Astrocyte of the cerebellum (primary cell): ENCODE measurements at regions not wholly inside any gene's neighbourhood (a gene's known extent, or its start where the extent isn't known, plus 50 kb on each side); places are given as distances from the start of the nearest gene placed in this dataset.

Source experiments
- DNase-seq: peaks from one replicate; pipeline ENCODE4 v3.0.0-alpha.2; 2011; ENCODE audit warnings: low read depth
- H3K4me3 ChIP-seq: 2 replicates; pipeline ENCODE4 v1.5.1; 2011; ENCODE audit warnings: mild to moderate bottlenecking, low read depth, low read length, moderate library complexity
- in situ Hi-C: cut with HindIII; loops from 2 replicates; pipeline ENCODE4 v1.10.0; 2017; ENCODE audit warnings: low sequenced_read_pairs
- TF ChIP-seq, protein P1 (sequence below): IDR thresholded peaks from 2 replicates; pipeline ENCODE4 v1.5.1; 2012; ENCODE audit warnings: low read length, low read depth, moderate library complexity, mild to moderate bottlenecking; ENCODE audit errors: missing control alignments

DNA sequence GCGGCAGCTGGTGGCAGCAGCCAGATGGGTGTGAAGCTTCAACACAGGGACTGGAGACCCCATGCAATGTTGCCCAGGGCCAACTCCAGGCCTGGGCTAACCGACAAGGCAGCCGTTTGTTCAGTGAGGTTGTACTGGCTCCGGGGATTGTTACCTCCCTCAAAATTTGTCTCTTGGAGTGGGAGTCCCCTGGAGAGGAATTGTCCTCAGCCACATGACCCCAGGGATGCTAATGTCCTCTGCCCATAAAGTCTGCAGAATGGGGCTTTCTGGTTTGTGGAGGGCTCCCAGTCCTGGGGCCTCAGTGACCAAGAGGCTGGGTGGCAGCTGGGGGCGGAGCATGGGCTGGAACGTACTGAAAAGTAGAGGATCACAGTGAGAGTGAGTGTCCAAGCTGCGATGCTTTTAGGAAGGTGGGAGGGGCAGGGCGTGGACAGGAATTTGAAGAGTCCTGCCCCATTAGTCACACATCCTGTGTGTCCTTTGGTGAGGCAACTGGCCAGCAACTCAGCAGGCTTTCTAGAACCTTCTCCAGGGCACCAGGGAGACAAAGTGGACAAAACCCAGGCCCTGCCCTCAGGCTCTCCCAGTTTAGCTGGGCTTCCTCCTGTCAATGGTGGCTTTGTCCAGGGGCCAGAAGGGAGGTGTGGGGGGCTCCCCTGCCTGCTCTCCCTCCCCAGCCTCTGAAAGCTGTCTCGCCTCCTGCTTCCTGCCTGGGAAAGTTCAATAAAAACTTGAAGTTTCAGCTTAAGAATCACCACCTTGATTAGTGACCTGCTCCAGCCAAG, 114.0 kb downstream of the NSG2 start:
- in situ Hi-C loops: no loop called here
- DNase-seq: no peak
- TF ChIP-seq, protein P1, sequence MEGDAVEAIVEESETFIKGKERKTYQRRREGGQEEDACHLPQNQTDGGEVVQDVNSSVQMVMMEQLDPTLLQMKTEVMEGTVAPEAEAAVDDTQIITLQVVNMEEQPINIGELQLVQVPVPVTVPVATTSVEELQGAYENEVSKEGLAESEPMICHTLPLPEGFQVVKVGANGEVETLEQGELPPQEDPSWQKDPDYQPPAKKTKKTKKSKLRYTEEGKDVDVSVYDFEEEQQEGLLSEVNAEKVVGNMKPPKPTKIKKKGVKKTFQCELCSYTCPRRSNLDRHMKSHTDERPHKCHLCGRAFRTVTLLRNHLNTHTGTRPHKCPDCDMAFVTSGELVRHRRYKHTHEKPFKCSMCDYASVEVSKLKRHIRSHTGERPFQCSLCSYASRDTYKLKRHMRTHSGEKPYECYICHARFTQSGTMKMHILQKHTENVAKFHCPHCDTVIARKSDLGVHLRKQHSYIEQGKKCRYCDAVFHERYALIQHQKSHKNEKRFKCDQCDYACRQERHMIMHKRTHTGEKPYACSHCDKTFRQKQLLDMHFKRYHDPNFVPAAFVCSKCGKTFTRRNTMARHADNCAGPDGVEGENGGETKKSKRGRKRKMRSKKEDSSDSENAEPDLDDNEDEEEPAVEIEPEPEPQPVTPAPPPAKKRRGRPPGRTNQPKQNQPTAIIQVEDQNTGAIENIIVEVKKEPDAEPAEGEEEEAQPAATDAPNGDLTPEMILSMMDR: no peak
- no peak overlapping the region for H3K4me3 ChIP-seq

GRCh38 chr5:174165406-174165805, 119.9 kb downstream of the NSG2 start:
- no peak overlapping the region for H3K4me3 ChIP-seq
- TF ChIP-seq, protein P1: no peak
- no peak for DNase-seq
- in situ Hi-C loops: no loop called here

DNA sequence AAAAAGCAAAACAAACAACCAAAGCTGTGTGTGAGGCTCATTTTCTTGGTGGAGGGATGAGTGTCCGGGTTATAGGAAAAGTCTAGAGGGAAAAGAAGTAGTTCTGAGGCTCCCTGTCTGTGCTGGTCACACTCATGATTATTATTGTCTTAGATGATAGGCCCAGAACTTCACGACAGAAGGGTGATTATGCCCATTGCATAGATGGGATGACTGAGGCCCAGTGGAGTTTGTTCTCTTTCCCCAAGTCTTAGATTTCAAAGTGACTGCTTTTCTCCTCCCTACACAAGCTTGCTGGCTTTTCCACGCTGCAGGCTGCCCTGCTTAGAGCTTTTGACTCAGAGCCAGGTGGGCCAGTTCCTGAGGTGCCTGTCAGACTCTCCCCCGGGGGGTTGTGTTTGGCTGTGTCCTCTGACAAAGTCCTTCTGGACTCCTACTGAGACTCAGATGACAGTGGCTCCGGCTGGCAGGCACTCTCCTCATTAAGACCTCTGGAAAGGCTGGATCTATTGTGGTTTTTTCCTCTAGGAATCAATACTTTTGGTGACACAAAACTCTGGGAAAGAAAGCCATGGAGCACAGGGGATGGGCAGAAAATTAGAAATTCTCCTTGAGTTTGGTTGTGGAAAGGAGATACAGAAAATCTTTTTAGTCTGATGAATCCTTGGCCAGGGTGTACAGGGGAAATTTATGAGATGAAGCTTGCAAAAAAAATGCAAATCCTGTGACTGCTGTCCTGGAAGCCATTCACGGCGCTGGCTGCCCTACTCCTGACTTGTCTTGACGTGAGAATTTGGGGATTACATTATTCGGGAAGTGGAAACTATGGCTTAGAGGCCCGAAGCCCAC, 120.9 kb downstream of the NSG2 start:
- no peak for DNase-seq
- no peak overlapping the region for H3K4me3 ChIP-seq
- in situ Hi-C loops: no loop called here
- TF ChIP-seq, protein P1: no peak

- TF ChIP-seq, protein P1: no peak
- DNase-seq: no peak
- H3K4me3 ChIP-seq: no peak overlapping the region
- in situ Hi-C loops: no loop called here
Measured at GRCh38 chr5:174167080-174167910, 121.8 kb downstream of the NSG2 start.

DNA sequence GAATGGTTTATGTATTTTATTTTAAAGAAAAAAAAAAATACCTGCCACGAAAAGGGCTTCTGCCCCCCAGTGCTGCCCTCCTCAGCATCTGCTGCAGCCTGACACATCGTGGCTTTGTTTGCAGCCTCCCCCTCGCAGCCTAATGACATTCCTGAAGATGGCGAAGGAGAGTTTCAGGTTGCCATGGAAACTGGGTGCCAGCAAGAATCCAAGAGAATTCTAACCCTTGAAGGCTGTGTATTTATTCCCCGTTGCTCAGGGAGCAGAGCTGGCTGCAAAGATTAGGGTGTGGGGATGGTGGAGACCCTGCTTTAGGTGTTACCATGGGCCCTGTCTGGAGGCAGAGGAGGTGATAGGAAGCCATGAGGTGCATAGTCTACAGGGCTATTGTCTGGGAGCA, 126.6 kb downstream of the NSG2 start:
- DNase-seq: no peak
- H3K4me3 ChIP-seq: no peak overlapping the region
- TF ChIP-seq, protein P1: no peak
- in situ Hi-C loops: no loop called here

- in situ Hi-C loops: no loop called here
- H3K4me3 ChIP-seq: no peak overlapping the region
- no peak for DNase-seq
- TF ChIP-seq, protein P1: no peak
Measured at GRCh38 chr5:174172566-174172965, 127.1 kb downstream of the NSG2 start.
